Spleen (tissue), 7 donors: ENCODE measurements at regions not wholly inside any gene's neighbourhood (a gene's known extent, or its start where the extent isn't known, plus 50 kb on each side); places are given as distances from the start of the nearest gene placed in this dataset.

ENCODE experiments used
- CTCF ChIP-seq, 11 experiments: fragments of 200-600 bp in 7 of 11; fragments of 450-650 bp in 4 of 11; sonication (generic) in 4 of 11; IDR thresholded peaks in 8 of 11; conservative IDR thresholded peaks in 3 of 11; 1 replicate in 7 of 11; 2 replicates in 4 of 11; pipeline versions ENCODE4 v1.4.0 to v1.8.0; 2016 to 2021; ENCODE audit warnings: antibody characterized with exemption in 11 of 11, inconsistent platforms in 4 of 11, mild to moderate bottlenecking in 1 of 11
- POLR2A ChIP-seq, 3 donors: fragments of 450-650 bp; IDR thresholded peaks; one replicate each; pipeline ENCODE4 v1.5.1; 2017; ENCODE audit warnings: antibody characterized with exemption in 3 of 3, mild to moderate bottlenecking in 1 of 3
- donor health status: DM: no; HTN: no; CAD: no; lungs with moderate emphysema.
- donor health status: DM: no; HTN: no; CAD: no.
- donor health status: DM: no; HTN: no; CAD: no.

- TF ChIP-seq CTCF (IDR thresholded peaks at IDR 0.05 in 8 of 11, conservative IDR thresholded peaks at IDR 0.05 in 3 of 11): no peak
- TF ChIP-seq POLR2A (IDR thresholded peaks at IDR 0.05): no peak
Measured at GRCh38 chr13:23018143-23018542, 162.6 kb upstream of the SGCG start.
